Activated naive CD4-positive, alpha-beta T cell treated with Interleukin-2 at 50 U/mL for 16 hours (primary cell): ENCODE measurements at regions not wholly inside any gene's neighbourhood (a gene's known extent, or its start where the extent isn't known, plus 50 kb on each side); places are given as distances from the start of the nearest gene placed in this dataset.
"Not testable (repeated sequence)": the region's sequence is repeated elsewhere in the genome, so short reads cannot be mapped to it uniquely, and the experiment has no call there.

Source experiments
- DNase-seq: peaks from one replicate; pipeline ENCODE4 v3.0.0-alpha.2; 2020

- DNase-seq, result no peak
Observed at GRCh38 chr10:36540611-36541010, 584.8 kb upstream of the ANKRD30A start.

- DNase-seq, result no peak
Observed at GRCh38 chr10:36538953-36539586, 586.3 kb upstream of the ANKRD30A start.

- DNase-seq, result no peak
Observed at GRCh38 chr10:36534471-36535002, 590.9 kb upstream of the ANKRD30A start.

GRCh38 chr10:36533861-36534260 lies 591.5 kb upstream of the ANKRD30A start:
- DNase-seq, result no peak

- DNase-seq, result no peak
Observed at GRCh38 chr10:36533316-36533715, 592.1 kb upstream of the ANKRD30A start.

GRCh38 chr10:36531621-36532020 lies 593.8 kb upstream of the ANKRD30A start:
- DNase-seq, result no peak

GRCh38 chr10:36526033-36526432 lies 599.4 kb upstream of the ANKRD30A start:
- no peak for DNase-seq

GRCh38 chr10:36524126-36524525 lies 601.3 kb upstream of the ANKRD30A start:
- DNase-seq, result not testable (repeated sequence)

GRCh38 chr10:36519909-36520308 lies 605.5 kb upstream of the ANKRD30A start:
- DNase-seq, result no peak

GRCh38 chr10:36516281-36516680 lies 609.1 kb upstream of the ANKRD30A start:
- DNase-seq, result no peak

GRCh38 chr10:36515319-36515718 lies 610.1 kb upstream of the ANKRD30A start:
- DNase-seq, result no peak

GRCh38 chr10:36507715-36508114 lies 617.7 kb upstream of the ANKRD30A start:
- no peak for DNase-seq

- DNase-seq, result no peak
Observed at GRCh38 chr10:36506697-36507496, 618.5 kb upstream of the ANKRD30A start.

GRCh38 chr10:36506261-36506660 lies 619.1 kb upstream of the ANKRD30A start:
- DNase-seq, result no peak

- no peak for DNase-seq
Observed at GRCh38 chr10:36504758-36505157, 620.6 kb upstream of the ANKRD30A start.

GRCh38 chr10:36500266-36500665 lies 625.1 kb upstream of the ANKRD30A start:
- DNase-seq, result no peak

GRCh38 chr10:36499693-36500092 lies 625.7 kb upstream of the ANKRD30A start:
- DNase-seq, result no peak

GRCh38 chr10:36496758-36497157 lies 628.6 kb upstream of the ANKRD30A start:
- no peak for DNase-seq

GRCh38 chr10:36494371-36494770 lies 631.0 kb upstream of the ANKRD30A start:
- no peak for DNase-seq

GRCh38 chr10:36493516-36493880 lies 631.9 kb upstream of the ANKRD30A start:
- no peak for DNase-seq

- DNase-seq, result no peak
Observed at GRCh38 chr10:36492590-36493515, 632.5 kb upstream of the ANKRD30A start.

GRCh38 chr10:36491926-36492325 lies 633.5 kb upstream of the ANKRD30A start:
- DNase-seq, result no peak

- DNase-seq, result no peak
Observed at GRCh38 chr10:36489611-36490228, 635.7 kb upstream of the ANKRD30A start.
